ENCODE measurements at regions not wholly inside any gene's neighbourhood (a gene's known extent, or its start where the extent isn't known, plus 50 kb on each side); places are given as distances from the start of the nearest gene placed in this dataset.

DNA sequence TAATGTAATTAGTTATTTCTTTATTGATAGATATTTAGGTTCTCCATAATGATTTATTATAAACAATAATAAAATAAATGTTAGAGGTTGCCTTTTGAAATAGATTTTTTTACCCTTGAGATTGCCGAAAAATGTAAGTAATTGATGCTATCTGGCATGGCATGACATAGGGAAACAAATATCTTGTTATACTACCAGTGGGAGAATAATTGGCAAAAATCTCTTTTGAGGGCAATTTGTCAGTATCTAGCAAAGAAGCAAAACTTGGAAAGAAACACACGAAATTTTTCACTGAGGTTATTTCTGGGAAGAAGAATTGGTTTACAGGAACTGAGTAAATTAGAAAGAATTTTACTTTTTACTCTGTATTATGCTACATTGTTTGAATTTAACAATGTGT, 547.2 kb upstream of the SETBP1 start:
- ATAC-seq (ENCODE audit: insufficient read depth, low FRiP score) (no peak), DNase-seq (no peak)
- Histone ChIP-seq H3K9ac (ENCODE audit: insufficient read depth in 1 of 2, low read length in 2 of 2) (no peak overlapping the region), H3K27me3 (ENCODE audit: control insufficient read depth in 3 of 3, insufficient read depth in 3 of 3, low read length in 2 of 3) (no peaks in the 10 kb centered on the region), H3K9me3 (ENCODE audit: control insufficient read depth in 4 of 4, insufficient read depth in 3 of 4, low read length in 3 of 4) (peaks cover 0 to 4% (median 0%) of the 10 kb centered on the region in 4 donors), H3K4me3 (no peak overlapping the region), H3K27ac (ENCODE audit: low read depth in 1 of 2, low read length in 1 of 2) (no peak overlapping the region), H3K4me1 (ENCODE audit: control insufficient read depth in 5 of 5, insufficient read depth in 5 of 5, low read length in 5 of 5) (no peaks in the 10 kb centered on the region), H3K36me3 (ENCODE audit: control insufficient read depth in 4 of 4, insufficient read depth in 4 of 4, low read length in 4 of 4) (no peaks in the 10 kb centered on the region)
- TF ChIP-seq, protein P1, sequence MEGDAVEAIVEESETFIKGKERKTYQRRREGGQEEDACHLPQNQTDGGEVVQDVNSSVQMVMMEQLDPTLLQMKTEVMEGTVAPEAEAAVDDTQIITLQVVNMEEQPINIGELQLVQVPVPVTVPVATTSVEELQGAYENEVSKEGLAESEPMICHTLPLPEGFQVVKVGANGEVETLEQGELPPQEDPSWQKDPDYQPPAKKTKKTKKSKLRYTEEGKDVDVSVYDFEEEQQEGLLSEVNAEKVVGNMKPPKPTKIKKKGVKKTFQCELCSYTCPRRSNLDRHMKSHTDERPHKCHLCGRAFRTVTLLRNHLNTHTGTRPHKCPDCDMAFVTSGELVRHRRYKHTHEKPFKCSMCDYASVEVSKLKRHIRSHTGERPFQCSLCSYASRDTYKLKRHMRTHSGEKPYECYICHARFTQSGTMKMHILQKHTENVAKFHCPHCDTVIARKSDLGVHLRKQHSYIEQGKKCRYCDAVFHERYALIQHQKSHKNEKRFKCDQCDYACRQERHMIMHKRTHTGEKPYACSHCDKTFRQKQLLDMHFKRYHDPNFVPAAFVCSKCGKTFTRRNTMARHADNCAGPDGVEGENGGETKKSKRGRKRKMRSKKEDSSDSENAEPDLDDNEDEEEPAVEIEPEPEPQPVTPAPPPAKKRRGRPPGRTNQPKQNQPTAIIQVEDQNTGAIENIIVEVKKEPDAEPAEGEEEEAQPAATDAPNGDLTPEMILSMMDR (IDR thresholded peaks at IDR 0.05; ENCODE audit: control extremely low read depth, extremely low read depth) = no peak
- WGBS, 2 donors = 78 to 80% methylated on average over 2 of the region's 2 CpGs

DNA sequence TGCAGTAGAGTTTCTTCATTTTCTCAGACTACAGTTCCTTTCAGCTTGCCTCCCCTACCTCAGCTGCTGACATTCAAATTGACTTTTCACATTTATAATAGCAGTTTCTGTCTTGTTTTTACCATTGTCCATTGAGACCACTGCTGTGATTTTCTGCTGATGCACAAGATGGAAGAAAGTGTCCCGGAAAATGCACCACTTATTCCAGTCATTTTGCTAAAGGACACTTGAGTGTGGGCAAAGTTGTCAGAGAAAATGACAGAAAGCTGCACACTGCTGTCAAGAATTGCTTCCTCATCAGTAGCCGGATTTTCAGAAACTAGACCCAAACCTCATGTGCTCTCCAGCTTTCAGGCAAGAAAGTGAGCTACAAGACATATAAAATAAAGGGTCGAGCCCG, 546.2 kb upstream of the SETBP1 start:
- Histone ChIP-seq H3K9ac (ENCODE audit: insufficient read depth in 1 of 2, low read length in 2 of 2) (no peak overlapping the region), H3K27ac (ENCODE audit: low read depth in 1 of 2, low read length in 1 of 2) (no peak overlapping the region), H3K4me3 (no peak overlapping the region), H3K4me1 (ENCODE audit: control insufficient read depth in 5 of 5, insufficient read depth in 5 of 5, low read length in 5 of 5) (no peaks in the 10 kb centered on the region), H3K27me3 (ENCODE audit: control insufficient read depth in 3 of 3, insufficient read depth in 3 of 3, low read length in 2 of 3) (no peaks in the 10 kb centered on the region), H3K36me3 (ENCODE audit: control insufficient read depth in 4 of 4, insufficient read depth in 4 of 4, low read length in 4 of 4) (no peaks in the 10 kb centered on the region), H3K9me3 (ENCODE audit: control insufficient read depth in 4 of 4, insufficient read depth in 3 of 4, low read length in 3 of 4) (peaks cover 0 to 4% (median 0%) of the 10 kb centered on the region in 4 donors)
- ATAC-seq (ENCODE audit: insufficient read depth, low FRiP score) (no peak), DNase-seq (no peak)
- TF ChIP-seq, protein P1 (IDR thresholded peaks at IDR 0.05; ENCODE audit: control extremely low read depth, extremely low read depth) = no peak
- WGBS, 2 donors = 87 to 89% methylated on average over 4 of the region's 4 CpGs

DNA sequence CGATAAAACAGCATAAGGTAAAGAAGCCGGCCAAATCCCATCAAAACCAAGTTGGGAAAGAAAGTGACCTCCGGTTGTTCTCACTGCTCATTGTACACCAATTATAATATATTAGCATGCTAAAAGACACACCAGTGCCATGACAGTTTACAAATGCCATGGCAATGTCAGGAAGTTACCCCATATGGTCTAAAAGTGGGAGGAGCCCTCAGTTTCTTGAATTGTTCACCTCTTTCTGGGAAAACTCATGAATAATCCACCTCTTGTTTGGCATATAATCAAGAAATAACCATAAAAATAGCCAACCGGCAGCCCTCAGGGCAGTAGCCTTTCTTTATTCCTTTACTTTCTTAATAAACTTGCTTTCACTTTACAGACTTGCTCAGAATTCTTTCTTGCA, 544.9 kb upstream of the SETBP1 start:
- no peak for ATAC-seq (ENCODE audit: insufficient read depth, low FRiP score)
- Histone ChIP-seq H3K9me3 (ENCODE audit: control insufficient read depth in 4 of 4, insufficient read depth in 3 of 4, low read length in 3 of 4) (peaks cover 0 to 4% (median 0%) of the 10 kb centered on the region in 4 donors), H3K4me3 (no peak overlapping the region), H3K9ac (ENCODE audit: insufficient read depth in 1 of 2, low read length in 2 of 2) (no peak overlapping the region), H3K4me1 (ENCODE audit: control insufficient read depth in 5 of 5, insufficient read depth in 5 of 5, low read length in 5 of 5) (no peaks in the 10 kb centered on the region), H3K27me3 (ENCODE audit: control insufficient read depth in 3 of 3, insufficient read depth in 3 of 3, low read length in 2 of 3) (no peaks in the 10 kb centered on the region), H3K27ac (ENCODE audit: low read depth in 1 of 2, low read length in 1 of 2) (no peak overlapping the region), H3K36me3 (ENCODE audit: control insufficient read depth in 4 of 4, insufficient read depth in 4 of 4, low read length in 4 of 4) (no peaks in the 10 kb centered on the region)
- TF ChIP-seq, protein P1 (IDR thresholded peaks at IDR 0.05; ENCODE audit: control extremely low read depth, extremely low read depth) = no peak
- WGBS, 2 donors = 96 to 98% methylated on average over 4 of the region's 4 CpGs
- DNase-seq = no peak

DNA sequence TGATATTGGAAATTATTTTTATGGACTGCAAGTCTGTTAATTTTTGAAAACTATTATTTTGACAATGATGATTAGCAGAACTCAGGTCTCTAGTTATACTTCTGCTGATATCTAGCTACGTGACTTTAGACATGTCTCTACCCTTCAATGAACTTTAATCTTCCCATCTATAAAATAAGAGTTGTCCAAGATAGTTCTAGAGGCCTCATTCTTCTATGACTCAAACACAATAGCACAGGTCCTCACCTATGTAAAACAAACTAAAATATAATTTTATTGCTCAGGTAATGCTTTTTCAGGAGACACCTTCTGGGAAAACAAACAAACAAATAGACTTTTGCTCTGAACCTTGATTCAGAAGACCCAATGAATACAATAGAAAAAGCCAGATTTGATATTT, 544.4 kb upstream of the SETBP1 start:
- DNase-seq (no peak), ATAC-seq (ENCODE audit: insufficient read depth, low FRiP score) (no peak)
- WGBS, 2 donors = 91 to 97% methylated on average over 1 of the region's 1 CpG
- no peak overlapping the region for H3K27ac ChIP-seq (ENCODE audit: low read depth in 1 of 2, low read length in 1 of 2)
- H3K27me3 ChIP-seq (ENCODE audit: control insufficient read depth in 3 of 3, insufficient read depth in 3 of 3, low read length in 2 of 3) = no peaks in the 10 kb centered on the region
- H3K9ac ChIP-seq (ENCODE audit: insufficient read depth in 1 of 2, low read length in 2 of 2) = no peak overlapping the region
- TF ChIP-seq, protein P1 (IDR thresholded peaks at IDR 0.05; ENCODE audit: control extremely low read depth, extremely low read depth) = no peak
- no peaks in the 10 kb centered on the region for H3K36me3 ChIP-seq (ENCODE audit: control insufficient read depth in 4 of 4, insufficient read depth in 4 of 4, low read length in 4 of 4)
- H3K9me3 ChIP-seq (ENCODE audit: control insufficient read depth in 4 of 4, insufficient read depth in 3 of 4, low read length in 3 of 4) = peaks cover 0 to 4% (median 0%) of the 10 kb centered on the region in 4 donors
- no peaks in the 10 kb centered on the region for H3K4me1 ChIP-seq (ENCODE audit: control insufficient read depth in 5 of 5, insufficient read depth in 5 of 5, low read length in 5 of 5)
- H3K4me3 ChIP-seq = no peak overlapping the region

All from lung (tissue), 11 donors.